ENCODE measurements at regions not wholly inside any gene's neighbourhood (a gene's known extent, or its start where the extent isn't known, plus 50 kb on each side); places are given as distances from the start of the nearest gene placed in this dataset.

DNA sequence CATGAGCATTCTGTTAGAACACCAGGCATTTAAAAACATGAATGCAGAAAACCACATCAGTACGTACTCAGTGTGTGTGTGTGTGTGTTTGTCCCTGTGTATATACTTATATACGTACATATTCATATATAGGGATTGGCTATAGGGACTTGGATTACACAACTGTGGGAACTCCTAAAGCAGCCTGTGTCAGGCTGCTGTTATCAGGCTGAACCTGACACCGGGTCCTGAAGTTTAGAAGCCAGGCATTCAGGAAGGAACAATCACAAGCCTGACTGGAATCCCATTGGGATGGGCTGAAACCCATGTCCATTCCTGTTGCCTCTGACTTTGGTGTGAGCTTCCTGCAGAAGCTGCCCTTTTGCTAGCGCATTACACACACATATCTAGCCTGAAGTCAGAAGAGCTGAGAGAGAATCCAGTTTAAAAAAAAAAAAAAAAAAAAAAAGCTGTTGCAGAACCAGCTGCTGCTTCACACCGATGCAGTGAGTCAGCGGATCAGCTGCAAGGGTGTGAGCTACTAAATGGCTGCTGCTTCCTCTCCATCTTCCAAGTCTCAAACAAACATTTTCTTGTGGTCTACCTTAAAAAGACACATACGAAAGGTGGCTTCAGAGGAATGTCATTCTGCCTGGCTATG lies 348.1 kb downstream of the THBS2 start:
- H3K27me3 ChIP-seq (replicated peaks; ENCODE audit: control insufficient read depth, insufficient read depth, low read length) = no peaks in the 10 kb centered on the region
- no peaks in the 10 kb centered on the region for H3K4me1 Mint-ChIP-seq (ENCODE audit: low read depth, unreplicated experiment)
- no TSS peak for BruUV-seq (replicated peaks)
- no peak overlapping the region for H3K4me3 Mint-ChIP-seq (ENCODE audit: unreplicated experiment)
- TF ChIP-seq, protein P1, sequence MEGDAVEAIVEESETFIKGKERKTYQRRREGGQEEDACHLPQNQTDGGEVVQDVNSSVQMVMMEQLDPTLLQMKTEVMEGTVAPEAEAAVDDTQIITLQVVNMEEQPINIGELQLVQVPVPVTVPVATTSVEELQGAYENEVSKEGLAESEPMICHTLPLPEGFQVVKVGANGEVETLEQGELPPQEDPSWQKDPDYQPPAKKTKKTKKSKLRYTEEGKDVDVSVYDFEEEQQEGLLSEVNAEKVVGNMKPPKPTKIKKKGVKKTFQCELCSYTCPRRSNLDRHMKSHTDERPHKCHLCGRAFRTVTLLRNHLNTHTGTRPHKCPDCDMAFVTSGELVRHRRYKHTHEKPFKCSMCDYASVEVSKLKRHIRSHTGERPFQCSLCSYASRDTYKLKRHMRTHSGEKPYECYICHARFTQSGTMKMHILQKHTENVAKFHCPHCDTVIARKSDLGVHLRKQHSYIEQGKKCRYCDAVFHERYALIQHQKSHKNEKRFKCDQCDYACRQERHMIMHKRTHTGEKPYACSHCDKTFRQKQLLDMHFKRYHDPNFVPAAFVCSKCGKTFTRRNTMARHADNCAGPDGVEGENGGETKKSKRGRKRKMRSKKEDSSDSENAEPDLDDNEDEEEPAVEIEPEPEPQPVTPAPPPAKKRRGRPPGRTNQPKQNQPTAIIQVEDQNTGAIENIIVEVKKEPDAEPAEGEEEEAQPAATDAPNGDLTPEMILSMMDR (IDR thresholded peaks at IDR 0.05; ENCODE audit: insufficient read depth in 1 of 2, low read depth in 1 of 2, low read length in 1 of 2, severe bottlenecking in 1 of 2, unreplicated experiment in 1 of 2) = no peak
- H3K27me3 Mint-ChIP-seq (ENCODE audit: insufficient read depth, unreplicated experiment) = no peaks in the 10 kb centered on the region
- ChIA-PET POLR2A (no interaction called here), CTCF (no interaction called here)
- H3K9me3 ChIP-seq = no peaks in the 10 kb centered on the region
- no peaks in the 10 kb centered on the region for H3K36me3 Mint-ChIP-seq (ENCODE audit: insufficient read depth, unreplicated experiment)
- no peak overlapping the region for H3K4me3 ChIP-seq (ENCODE audit: low read depth, low read length)
- H3K9me3 Mint-ChIP-seq (ENCODE audit: unreplicated experiment) = peaks cover 32% of the 10 kb centered on the region
- no peak for DNase-seq
- intact Hi-C loops (cut with micrococcal nuclease; ENCODE audit: unreplicated experiment) = no loop called here
- no peaks in the 10 kb centered on the region for H3K36me3 ChIP-seq (ENCODE audit: control insufficient read depth, insufficient read depth, low read length)
- H3K4me1 ChIP-seq = no peaks in the 10 kb centered on the region
- no peak overlapping the region for H3K27ac Mint-ChIP-seq (ENCODE audit: unreplicated experiment)

DNA sequence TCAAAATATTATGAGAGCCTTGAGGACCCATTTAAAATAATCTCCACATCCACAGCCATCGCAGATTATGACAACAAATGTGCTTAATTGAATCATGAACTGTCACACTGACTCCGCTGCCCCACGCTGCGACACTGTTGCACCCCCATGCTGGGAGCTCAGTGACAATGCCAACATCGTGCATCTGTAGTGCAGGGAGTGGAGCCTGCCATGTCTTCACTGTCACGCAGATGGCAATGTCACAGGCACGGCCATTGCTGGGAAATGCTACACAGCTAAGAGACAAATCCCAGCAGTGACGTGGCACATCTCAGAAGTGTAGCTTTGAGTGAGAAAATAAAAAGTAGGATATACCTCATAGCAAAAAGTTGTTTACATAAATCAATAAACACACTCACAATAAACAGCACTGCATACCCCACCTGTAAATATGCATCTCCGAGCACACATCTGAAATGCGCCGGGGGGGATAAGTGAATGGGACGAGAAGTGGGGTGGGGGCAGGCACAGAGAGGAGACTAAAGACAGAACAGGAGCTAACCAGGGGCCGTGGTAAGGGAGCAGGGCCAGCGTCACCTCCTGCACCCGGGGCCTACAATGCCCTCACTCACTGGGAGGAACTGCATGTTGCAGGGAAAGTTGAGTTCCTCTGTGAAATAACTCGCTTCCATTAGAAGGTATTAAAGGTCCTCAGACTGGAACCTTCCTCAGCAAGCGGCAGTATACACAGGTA lies 349.9 kb downstream of the THBS2 start:
- ChIA-PET POLR2A (no interaction called here), CTCF (no interaction called here)
- Histone ChIP-seq H3K4me1 (no peaks in the 10 kb centered on the region), H3K27me3 (replicated peaks; ENCODE audit: control insufficient read depth, insufficient read depth, low read length) (no peaks in the 10 kb centered on the region), H3K36me3 (ENCODE audit: control insufficient read depth, insufficient read depth, low read length) (no peaks in the 10 kb centered on the region), H3K4me3 (ENCODE audit: low read depth, low read length) (no peak overlapping the region), H3K9me3 (no peaks in the 10 kb centered on the region)
- Mint-ChIP-seq H3K4me1 (ENCODE audit: low read depth, unreplicated experiment) (no peaks in the 10 kb centered on the region), H3K4me3 (ENCODE audit: unreplicated experiment) (no peak overlapping the region), H3K9me3 (ENCODE audit: unreplicated experiment) (peaks cover 18% of the 10 kb centered on the region), H3K27me3 (ENCODE audit: insufficient read depth, unreplicated experiment) (no peaks in the 10 kb centered on the region), H3K36me3 (ENCODE audit: insufficient read depth, unreplicated experiment) (no peaks in the 10 kb centered on the region), H3K27ac (ENCODE audit: unreplicated experiment) (no peak overlapping the region)
- intact Hi-C loops (cut with micrococcal nuclease; ENCODE audit: unreplicated experiment) = no loop called here
- BruUV-seq (replicated peaks) = no TSS peak
- TF ChIP-seq, protein P1 (IDR thresholded peaks at IDR 0.05; ENCODE audit: insufficient read depth in 1 of 2, low read depth in 1 of 2, low read length in 1 of 2, severe bottlenecking in 1 of 2, unreplicated experiment in 1 of 2) = no peak
- DNase-seq = no peak

DNA sequence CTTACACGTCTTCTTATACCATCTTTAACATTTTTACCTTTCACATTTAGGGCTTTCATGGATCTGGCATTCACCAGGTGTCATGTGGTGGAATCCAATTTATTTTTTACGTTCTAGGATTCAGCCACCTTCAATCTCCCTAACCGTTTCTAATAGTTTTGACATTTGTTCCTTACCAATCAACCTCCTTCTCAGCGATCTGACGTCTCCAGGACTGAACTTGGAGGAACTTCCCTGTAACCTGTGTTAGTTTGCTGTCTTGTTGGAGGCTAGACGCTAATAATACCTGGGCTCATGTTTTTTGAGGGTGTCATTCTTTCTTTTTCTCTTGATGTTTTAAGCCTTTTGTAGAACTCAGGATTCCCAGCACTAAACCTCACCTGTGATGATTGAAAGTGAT lies 351.6 kb downstream of the THBS2 start:
- H3K4me1 Mint-ChIP-seq (ENCODE audit: low read depth, unreplicated experiment) = no peaks in the 10 kb centered on the region
- Histone ChIP-seq H3K9me3 (no peaks in the 10 kb centered on the region), H3K27me3 (replicated peaks; ENCODE audit: control insufficient read depth, insufficient read depth, low read length) (no peaks in the 10 kb centered on the region), H3K4me1 (no peaks in the 10 kb centered on the region), H3K36me3 (ENCODE audit: control insufficient read depth, insufficient read depth, low read length) (no peaks in the 10 kb centered on the region), H3K4me3 (ENCODE audit: low read depth, low read length) (no peak overlapping the region)
- H3K27ac Mint-ChIP-seq (ENCODE audit: unreplicated experiment) = no peak overlapping the region
- no TSS peak for BruUV-seq (replicated peaks)
- no peak overlapping the region for H3K4me3 Mint-ChIP-seq (ENCODE audit: unreplicated experiment)
- H3K36me3 Mint-ChIP-seq (ENCODE audit: insufficient read depth, unreplicated experiment) = no peaks in the 10 kb centered on the region
- no peak for DNase-seq
- H3K27me3 Mint-ChIP-seq (ENCODE audit: insufficient read depth, unreplicated experiment) = no peaks in the 10 kb centered on the region
- intact Hi-C loops (cut with micrococcal nuclease; ENCODE audit: unreplicated experiment) = no loop called here
- ChIA-PET CTCF (no interaction called here), POLR2A (no interaction called here)
- peaks cover 12% of the 10 kb centered on the region for H3K9me3 Mint-ChIP-seq (ENCODE audit: unreplicated experiment)
- TF ChIP-seq, protein P1 (IDR thresholded peaks at IDR 0.05; ENCODE audit: insufficient read depth in 1 of 2, low read depth in 1 of 2, low read length in 1 of 2, severe bottlenecking in 1 of 2, unreplicated experiment in 1 of 2) = no peak
